ENCODE measurements at regions not wholly inside any gene's neighbourhood (a gene's known extent, or its start where the extent isn't known, plus 50 kb on each side); places are given as distances from the start of the nearest gene placed in this dataset.
A peak's percentile ranks its signal among the peaks of the same experiment; 100 is the strongest.
"Not testable (repeated sequence)": the region's sequence is repeated elsewhere in the genome, so short reads cannot be mapped to it uniquely, and the experiment has no call there.

DNA sequence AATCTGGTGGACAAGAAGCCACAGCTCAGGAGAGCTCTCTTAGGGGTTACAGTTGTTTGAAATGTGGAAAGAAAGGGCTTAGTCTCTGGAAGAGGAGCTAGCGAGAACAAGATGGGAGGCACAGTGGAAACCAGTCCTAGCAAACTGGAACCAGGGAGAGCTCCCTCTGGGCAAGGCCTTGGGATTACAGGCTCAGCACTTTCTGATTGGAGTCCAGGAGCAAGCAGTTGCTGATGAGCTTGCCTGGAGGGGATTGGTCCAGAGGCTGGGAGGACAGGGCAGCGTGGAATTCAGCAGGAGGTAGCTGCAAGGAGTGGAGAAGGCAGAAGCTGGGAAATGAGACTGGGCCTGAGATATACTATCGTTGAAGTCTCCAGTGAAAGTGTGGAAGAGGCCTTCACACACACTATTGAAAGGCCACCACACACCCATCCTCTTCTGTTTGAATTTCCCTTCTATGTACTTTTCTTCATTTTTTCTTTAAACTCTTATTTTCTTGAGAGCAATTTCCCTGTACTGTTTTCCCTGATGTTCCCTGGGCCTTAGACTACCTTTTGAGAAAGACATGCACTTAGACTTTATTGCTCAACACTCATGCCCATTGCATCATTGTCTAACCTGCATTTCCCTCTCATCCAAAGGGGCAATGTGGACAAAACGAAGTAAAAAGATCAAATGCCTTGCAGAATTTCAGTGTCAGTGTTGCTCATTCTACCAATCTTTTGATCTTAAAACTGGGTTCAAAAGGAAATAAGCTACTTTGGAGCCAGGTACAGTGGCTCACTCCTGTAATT, 57.8 kb upstream of the LANCL2 start:
- in situ Hi-C loops (cut with HindIII; ENCODE audit: low pct_unique_long_range_greater_than_20kb, low sequenced_read_pairs), result no loop called here
- peak in 1 of 2 experiments; percentile 24 for DNase-seq (ENCODE audit: low read depth in 1 of 2, low spot score in 1 of 2)
- TF ChIP-seq JUND (IDR thresholded peaks at IDR 0.05; ENCODE audit: low read depth), result no peak

DNA sequence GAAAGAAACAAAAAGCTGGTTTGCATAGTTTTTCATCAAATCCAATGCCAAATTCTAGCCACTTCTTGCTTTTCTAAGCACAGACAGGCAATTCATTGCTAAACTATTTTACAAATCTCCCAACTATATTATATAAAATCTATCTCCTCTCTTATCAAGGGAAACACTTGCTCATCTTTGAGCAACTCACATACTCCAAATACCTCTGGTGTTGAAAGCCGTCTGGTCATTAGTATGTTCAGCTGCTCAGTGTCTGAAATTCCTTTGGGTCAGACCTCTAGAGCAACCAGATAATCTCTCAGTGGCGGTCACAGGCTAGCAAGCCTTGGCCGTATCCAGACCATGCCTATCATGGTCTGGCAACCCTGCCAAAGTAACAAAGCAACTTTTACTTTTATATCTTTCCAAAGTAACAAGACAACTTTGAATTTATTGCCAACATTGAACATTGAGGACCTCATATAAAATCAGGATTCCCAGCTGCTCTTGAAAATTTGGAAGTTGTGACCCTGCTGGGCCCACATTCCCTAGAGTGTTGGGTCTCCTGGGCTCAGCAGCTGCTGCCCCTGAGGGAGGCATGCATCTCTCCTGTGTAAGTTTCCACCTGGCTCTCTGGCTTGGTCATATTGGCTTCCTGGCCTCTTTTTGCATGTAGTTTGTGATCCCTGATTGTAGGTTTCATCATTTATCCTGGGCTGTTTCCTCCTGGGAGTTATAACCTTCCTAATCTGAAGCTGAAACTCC, 56.8 kb upstream of the LANCL2 start:
- in situ Hi-C loops (cut with HindIII; ENCODE audit: low pct_unique_long_range_greater_than_20kb, low sequenced_read_pairs), result no loop called here
- DNase-seq (ENCODE audit: low read depth in 1 of 2, low spot score in 1 of 2), result no peak
- no peak for TF ChIP-seq JUND (IDR thresholded peaks at IDR 0.05; ENCODE audit: low read depth)

DNA sequence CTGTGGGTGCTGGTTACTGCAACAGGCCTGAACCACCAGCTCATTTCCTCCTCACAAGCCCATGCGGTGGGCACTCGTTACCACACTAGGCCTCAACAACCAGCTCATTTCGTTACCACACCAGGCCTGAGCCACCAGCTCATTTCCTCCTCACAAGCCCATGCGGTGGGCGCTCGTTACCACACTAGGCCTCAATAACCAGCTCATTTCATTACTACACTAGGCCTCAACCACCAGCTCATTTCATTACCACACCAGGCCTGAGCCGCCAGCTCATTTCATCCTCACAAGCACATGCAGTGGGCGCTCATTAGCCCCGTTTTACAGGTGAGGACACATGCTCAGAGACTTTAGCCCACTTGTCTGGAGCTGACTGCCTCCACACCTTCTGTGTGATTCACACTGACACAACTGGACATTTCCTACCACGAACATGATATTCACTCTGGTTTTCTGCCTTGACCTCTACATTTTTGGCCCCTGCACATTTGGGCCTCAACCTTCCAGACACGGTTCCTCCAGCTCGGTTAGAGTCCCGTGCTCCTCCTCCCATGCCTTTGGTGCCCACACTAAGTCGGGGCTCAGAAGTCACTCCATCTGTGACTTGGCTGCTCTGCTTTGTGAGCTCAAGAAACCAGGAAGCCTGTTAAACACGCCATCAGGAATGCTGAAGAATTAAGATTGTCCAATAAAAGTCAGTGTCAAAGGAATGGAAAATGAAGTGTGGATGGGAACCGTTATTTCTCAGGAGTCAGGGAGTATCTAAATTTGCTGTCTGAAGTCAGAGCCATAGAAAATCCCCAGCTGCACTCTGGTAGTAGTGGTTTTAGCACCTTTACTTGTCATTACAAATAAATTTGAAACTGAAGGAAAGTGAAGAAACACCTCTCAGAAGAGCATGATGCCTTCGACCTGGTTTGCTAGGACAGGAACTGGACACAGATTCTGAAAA, 55.8 kb upstream of the LANCL2 start:
- TF ChIP-seq JUND (IDR thresholded peaks at IDR 0.05; ENCODE audit: low read depth), result no peak
- in situ Hi-C loops (cut with HindIII; ENCODE audit: low pct_unique_long_range_greater_than_20kb, low sequenced_read_pairs), result no loop called here
- no peak for DNase-seq (ENCODE audit: low read depth in 1 of 2, low spot score in 1 of 2)

DNA sequence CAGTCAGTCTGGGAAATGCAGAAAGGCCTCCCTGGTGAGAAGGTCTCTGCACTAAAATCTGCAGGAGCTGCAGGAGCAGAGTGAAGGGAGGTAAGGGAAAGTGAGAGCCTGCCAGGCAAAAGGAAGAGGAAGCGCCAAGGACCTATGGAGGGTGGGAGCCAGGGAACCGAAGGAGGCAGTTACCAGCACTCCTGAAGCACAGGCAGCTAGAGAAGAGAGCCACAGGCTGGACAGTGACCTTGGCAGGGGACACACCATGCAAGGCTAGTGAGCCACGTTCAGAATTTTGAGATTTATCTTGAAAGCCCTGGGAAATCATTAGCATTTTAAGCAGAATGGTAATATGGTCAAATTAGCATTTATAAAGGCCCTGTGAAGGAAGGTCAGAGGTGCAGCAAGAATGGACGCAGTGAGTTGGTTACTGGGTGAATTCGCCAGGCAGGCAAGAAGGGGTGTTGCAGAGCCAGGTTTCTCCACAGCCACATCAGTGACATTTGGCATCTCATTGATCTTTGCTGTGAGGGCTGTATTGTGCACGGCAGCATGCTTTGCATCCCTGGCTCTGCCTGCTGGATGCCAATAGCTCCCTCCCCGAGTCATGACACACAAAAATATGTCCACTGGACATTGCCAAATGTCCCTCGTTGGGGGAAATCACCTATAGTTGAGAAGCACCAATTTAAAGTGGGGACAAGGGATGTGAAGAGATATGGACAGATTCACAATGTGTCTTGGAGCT, 54.7 kb upstream of the LANCL2 start:
- in situ Hi-C loops (cut with HindIII; ENCODE audit: low pct_unique_long_range_greater_than_20kb, low sequenced_read_pairs), result no loop called here
- no peak for TF ChIP-seq JUND (IDR thresholded peaks at IDR 0.05; ENCODE audit: low read depth)
- DNase-seq (ENCODE audit: low read depth in 1 of 2, low spot score in 1 of 2), result no peak

DNA sequence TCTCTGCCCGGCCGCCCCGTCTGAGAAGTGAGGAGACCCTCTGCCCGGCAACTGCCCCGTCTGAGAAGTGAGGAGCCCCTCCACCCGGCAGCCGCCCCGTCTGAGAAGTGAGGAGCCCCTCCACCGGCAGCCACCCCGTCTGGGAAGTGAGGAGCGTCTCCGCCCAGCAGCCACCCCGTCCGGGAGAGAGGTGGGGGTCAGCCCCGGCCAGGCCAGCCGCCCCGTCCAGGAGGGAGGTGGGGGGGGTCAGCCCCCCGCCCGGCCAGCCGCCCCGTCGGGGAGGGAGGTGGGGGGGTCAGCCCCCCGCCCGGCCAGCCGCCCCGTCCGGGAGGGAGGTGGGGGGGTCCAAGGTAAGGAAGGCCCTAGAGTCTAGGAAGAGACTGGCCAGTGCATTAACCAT, 53.2 kb upstream of the LANCL2 start:
- DNase-seq (ENCODE audit: low read depth in 1 of 2, low spot score in 1 of 2); in situ Hi-C loops (cut with HindIII; ENCODE audit: low pct_unique_long_range_greater_than_20kb, low sequenced_read_pairs): not testable (repeated sequence)

DNA sequence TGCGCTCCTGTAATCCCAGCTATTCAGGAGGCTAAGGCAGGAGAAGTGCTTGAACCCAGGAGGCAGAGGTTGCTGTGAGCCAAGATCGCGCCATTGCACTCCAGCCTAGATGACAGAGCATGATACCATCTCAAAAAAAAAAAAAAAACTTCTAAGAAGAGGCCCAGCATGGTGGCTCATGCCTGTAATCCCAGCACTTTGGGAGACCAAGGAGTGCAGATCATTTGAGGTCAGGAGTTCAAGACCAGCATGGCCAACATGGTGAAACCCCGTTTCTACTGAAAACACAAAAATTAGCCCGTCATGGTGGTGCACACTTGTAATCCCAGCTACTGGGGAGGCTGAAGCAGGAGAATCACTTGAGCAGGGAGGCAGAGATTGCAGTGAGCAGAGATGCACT, 51.5 kb upstream of the LANCL2 start:
- DNase-seq (ENCODE audit: low read depth in 1 of 2, low spot score in 1 of 2); in situ Hi-C loops (cut with HindIII; ENCODE audit: low pct_unique_long_range_greater_than_20kb, low sequenced_read_pairs): not testable (repeated sequence)

DNA sequence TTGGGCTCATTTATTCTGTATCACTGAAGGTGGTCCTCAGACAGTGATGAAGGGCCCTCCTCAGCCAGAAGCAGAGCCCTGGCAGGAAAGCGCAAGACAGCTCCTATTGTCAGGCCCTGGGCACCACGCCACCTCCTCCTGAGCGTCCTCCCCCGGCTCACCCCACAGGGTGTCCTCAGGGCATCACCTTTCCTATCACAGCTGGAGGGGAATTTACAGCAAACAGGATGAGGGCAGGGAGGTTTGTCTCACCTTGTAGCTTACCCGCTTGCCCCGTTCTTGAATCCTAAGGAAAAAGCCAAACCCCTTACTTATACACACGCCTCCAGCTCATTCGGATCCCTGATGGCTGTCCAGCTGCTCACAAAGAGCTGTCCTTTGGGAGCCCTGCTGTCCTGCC, 50.2 kb upstream of the LANCL2 start:
- in situ Hi-C loops (cut with HindIII; ENCODE audit: low pct_unique_long_range_greater_than_20kb, low sequenced_read_pairs), result no loop called here
- TF ChIP-seq JUND (IDR thresholded peaks at IDR 0.05; ENCODE audit: low read depth), result no peak
- DNase-seq (ENCODE audit: low read depth in 1 of 2, low spot score in 1 of 2), result no peak
